ENCODE measurements at regions not wholly inside any gene's neighbourhood (a gene's known extent, or its start where the extent isn't known, plus 50 kb on each side); places are given as distances from the start of the nearest gene placed in this dataset.
"Not testable (repeated sequence)": the region's sequence is repeated elsewhere in the genome, so short reads cannot be mapped to it uniquely, and the experiment has no call there.

GRCh38 chr10:130263289-130263688 is 127.1 kb downstream of the GLRX3 start:
- DNase-seq: no peak

GRCh38 chr10:130265542-130265941 is 129.4 kb downstream of the GLRX3 start:
- no peak for DNase-seq

GRCh38 chr10:130282492-130283218 is 146.5 kb downstream of the GLRX3 start:
- no peak for DNase-seq

DNA sequence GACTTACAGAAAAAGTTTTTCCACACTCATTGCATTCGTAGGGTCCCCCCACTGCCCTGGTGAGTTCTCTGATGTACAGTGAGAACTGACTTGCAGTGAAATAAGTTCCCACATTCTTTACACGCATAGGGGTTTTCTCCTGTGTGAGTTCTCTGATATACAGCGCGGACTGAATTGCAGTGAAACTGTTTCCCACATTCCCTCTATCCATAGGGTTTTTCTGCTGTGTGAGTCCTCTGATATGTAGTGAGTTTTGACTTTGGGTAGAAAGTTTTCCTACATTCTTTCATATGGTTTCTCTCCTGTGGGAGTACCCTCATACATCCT is 147.0 kb downstream of the GLRX3 start:
- DNase-seq: no peak

GRCh38 chr10:130295761-130296160 is 159.6 kb downstream of the GLRX3 start:
- DNase-seq: not testable (repeated sequence)

GRCh38 chr10:130300608-130301020 is 164.4 kb downstream of the GLRX3 start:
- DNase-seq: peak; percentile 67

- DNase-seq: peak; percentile 75
These were observed 165.1 kb downstream of the GLRX3 start for GRCh38 chr10:130301021-130301892.

DNA sequence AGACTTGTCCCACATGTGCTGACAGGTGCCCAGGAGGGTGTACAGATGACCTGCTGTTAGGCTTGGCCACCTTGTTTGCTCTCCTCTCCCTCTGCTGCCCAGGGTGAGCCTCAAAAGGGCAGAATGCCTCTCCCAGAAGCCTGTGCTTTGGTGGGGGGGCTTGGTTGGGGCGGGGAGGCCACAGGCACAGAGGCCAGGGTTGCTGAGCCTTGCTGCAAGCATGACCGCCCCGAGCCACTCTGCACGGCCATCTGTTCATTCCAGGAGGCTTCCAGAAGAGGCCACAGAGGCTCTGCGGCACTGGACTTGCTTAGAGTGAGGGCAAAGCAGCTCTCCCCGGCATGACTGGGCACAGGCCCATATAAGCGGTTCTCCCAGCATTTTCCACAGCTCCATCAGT is 190.8 kb downstream of the GLRX3 start:
- no peak for DNase-seq

- DNase-seq: no peak
These were observed 193.6 kb downstream of the GLRX3 start for GRCh38 chr10:130329792-130330191.

DNA sequence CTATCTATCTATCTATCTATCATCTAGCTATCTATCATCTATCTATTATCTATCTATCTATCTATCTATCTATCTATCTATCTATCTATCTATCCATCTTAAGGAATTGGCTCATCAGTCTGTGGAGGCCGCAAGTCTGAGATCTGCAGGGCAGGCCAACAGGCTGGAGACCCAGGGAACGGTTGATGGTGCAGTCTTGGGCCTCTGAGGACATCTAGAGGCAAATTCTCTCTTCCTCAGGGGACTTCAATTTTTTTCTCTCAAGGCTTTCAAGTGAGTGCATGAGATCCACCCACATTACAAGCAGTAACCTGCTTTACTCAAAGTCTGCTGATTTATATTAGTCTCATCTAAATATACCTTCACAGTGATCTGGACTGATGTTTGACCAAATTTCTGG is 197.0 kb downstream of the GLRX3 start:
- peak; percentile 48 for DNase-seq

DNA sequence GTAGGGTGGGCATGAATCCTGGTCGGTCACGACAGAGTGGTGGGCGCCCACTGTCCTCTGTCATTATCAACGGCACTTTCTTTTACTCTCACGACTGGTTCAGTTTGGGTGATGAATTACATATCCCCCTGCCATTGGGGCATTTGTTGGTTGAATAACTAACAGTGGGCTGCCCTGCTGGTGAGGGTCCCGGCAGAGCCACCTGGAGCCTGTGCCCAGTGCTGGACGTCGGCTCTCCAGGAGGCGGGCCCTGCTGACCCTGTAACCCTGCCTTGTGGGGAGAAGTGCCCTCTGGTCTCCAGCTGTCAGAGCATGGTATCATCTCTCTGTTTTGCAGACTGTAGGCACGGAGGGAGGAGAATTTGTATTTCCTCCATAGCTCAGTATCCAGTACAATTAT is 199.1 kb downstream of the GLRX3 start:
- DNase-seq: no peak

DNA sequence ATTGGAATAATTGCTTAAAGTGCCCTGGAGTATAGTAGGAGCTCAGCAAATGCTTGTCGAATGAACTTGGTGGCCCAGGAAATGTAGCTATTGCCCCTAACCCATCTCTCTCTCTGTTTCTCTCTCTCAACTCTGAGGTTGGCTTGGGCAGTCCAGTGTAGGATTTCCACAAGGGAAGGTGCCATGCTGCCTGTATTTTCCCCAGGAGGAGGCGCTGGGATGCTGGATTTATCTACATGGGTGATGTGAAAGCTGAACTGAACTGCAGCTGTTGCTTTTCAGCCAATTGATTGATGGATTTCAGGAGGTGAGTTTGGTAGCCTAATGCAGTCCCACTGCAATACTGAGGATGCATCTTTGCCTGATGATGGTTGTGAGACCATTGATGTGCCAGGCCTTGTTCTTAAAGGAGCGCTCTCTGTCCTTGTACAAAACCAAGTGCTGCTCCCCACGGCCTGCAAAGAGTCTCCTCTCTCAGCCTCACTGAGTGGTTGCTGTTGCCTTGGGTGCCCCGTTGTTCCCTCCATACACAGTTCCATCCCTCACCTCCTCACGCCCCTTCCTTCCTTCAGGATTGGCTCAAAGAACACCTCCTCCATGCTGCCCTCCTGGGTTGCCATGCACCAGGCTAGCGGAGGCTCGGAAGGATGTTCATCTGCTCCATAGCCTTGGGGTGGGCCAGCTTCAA is 200.6 kb downstream of the GLRX3 start:
- peak; percentile 4 for DNase-seq

DNA sequence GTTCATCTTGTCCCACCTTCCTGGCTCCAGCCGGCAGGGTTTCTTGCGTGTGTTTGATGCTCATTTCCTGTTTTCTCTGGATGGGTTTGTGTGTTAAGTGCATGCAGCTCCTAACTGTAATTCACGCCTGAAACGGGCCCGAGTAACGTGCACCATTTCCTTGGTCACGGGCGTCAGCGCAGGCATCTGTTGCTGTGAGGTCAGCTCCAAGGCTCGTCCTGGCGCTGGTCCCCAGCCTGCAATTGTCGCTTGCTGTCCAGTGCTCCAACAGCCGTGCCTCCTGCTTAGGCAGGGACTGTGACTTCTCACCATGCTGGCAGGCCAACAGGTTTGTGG is 201.1 kb downstream of the GLRX3 start:
- no peak for DNase-seq

DNA sequence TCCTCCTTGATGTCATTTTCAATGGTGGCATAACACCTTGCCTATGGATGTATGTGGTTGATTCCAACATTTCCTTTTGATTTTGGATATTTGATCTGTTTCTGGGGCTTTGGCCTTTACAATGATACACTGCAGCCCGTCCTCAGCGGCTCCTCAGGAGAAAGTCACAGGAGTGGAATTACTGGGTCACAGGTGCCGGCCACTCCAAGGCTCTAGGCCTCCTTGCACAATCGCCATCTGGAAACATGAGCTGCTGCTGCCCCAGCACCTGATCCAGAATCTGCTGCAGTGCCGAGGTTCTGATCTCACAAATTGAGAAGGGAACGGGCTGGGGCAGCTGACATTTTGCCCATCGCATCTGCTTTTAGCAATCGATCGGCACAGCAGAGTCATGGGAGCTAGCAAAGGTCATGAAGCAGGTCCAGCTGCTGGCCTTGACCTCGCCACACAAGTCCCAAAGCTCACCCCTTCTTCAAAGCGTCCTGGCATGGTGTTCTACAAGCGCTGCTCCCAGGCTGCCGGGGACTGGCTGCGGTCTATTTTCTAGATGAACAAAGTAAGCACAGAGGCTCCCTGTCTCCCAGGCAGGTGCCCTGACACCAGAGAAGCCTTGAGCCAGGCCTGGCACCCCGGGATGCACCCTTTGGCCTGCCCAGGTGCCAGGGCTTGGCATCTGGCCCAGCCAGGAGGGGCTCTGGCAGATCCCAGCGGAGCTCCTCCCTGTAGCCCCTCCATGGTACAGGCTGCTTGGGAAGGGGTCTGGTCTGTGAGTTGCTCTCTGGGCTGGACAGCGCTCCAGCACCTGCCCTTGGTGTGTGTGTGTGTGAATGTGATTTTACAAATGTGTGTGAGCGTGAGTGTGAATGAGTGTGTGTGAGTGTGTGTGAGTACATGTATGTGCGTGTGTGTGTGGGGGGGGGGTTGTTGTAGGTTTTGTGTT is 201.8 kb downstream of the GLRX3 start:
- DNase-seq: no peak

DNA sequence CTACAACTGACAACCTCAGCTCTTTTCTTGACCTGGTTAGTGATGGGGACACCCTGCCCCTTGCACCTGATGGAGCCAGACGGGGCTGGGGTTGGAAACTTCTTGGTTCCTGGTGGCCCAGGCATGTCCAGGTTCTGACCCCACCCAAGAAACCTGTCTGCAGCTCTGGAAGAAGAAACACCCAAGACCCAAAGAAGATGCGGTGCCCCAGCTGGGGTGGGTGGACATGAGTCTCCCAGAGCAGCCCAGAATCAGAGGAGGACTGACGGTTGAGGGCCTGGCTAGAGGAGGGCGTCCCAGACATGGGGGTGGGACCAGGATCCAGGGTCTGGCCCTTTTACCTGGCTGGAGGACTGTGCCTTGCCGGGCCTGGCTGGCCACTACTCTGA is 202.4 kb downstream of the GLRX3 start:
- DNase-seq: no peak

GRCh38 chr10:130339091-130339490 is 202.9 kb downstream of the GLRX3 start:
- DNase-seq: no peak

DNA sequence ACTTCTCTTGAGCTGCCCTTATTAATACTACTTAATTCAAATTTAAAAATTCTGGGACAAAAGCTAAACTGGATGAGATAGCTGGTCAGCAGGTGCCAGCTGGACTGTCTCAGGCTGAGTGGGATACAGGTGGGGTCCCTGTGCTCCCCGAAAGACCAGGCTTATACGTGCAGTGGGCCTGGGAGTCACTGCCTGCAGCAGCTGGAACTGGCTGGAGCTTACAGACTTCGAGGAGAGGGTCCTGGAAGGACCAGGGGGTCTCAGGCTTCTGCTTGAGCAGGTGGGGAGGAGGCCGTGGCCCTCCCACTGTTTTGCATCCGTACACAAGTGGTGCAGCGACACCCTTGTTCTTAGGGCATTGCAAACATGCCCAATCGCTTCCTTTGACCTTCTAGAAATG is 203.7 kb downstream of the GLRX3 start:
- no peak for DNase-seq

- DNase-seq: no peak
These were observed 204.6 kb downstream of the GLRX3 start for GRCh38 chr10:130340816-130341215.

GRCh38 chr10:130341356-130341755 is 205.2 kb downstream of the GLRX3 start:
- DNase-seq: peak; percentile 43

DNA sequence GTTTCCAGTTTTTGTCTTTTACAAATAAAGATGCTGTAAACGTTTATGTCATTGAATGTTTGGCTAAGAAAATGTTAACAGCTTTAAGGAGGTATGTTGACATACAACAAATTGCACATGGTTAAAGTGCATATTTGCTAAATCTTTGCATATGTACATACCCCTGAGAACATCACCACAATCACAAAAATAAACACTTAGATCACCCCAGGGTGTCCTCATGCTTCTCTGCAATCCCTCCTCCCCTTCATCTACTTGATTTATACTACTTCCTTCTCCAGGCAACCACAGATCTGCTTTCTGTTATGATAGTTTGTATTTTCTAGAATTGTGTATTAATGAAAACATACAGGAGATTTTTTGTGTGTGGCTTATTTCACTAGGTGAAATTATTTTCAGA is 209.5 kb downstream of the GLRX3 start:
- DNase-seq: no peak

- DNase-seq: no peak
These were observed 214.8 kb downstream of the GLRX3 start for GRCh38 chr10:130350996-130351395.

GRCh38 chr10:130351466-130352290 is 215.5 kb downstream of the GLRX3 start:
- DNase-seq: no peak
